ENCODE measurements at regions not wholly inside any gene's neighbourhood (a gene's known extent, or its start where the extent isn't known, plus 50 kb on each side); places are given as distances from the start of the nearest gene placed in this dataset.

GRCh38 chr16:85391769-85392583 is 221.1 kb upstream of the GSE1 start:
- intact Hi-C loops (cut with DNase I): no loop called here
- DNase-seq: no peak
- ATAC-seq (ENCODE audit: poor library complexity): no peak

- intact Hi-C loops (cut with DNase I): no loop called here
- no peak for ATAC-seq (ENCODE audit: poor library complexity)
- peak; percentile 30 for DNase-seq
Measured at GRCh38 chr16:85392756-85393673, 220.1 kb upstream of the GSE1 start.

GRCh38 chr16:85393674-85394451 is 219.3 kb upstream of the GSE1 start:
- DNase-seq (peak; percentile 72), ATAC-seq (ENCODE audit: poor library complexity) (peak; percentile 62)
- intact Hi-C loops (cut with DNase I): no loop called here

GRCh38 chr16:85394456-85395206 is 218.5 kb upstream of the GSE1 start:
- no peak for ATAC-seq (ENCODE audit: poor library complexity)
- intact Hi-C loops (cut with DNase I): no loop called here
- DNase-seq: peak; percentile 29

- peak; percentile 40 for ATAC-seq (ENCODE audit: poor library complexity)
- intact Hi-C loops (cut with DNase I): no loop called here
- DNase-seq: peak; percentile 74
Measured at GRCh38 chr16:85395207-85395912, 217.8 kb upstream of the GSE1 start.

GRCh38 chr16:85395913-85396878 is 216.9 kb upstream of the GSE1 start:
- DNase-seq: peak; percentile 41
- intact Hi-C loops (cut with DNase I): no loop called here
- no peak for ATAC-seq (ENCODE audit: poor library complexity)

GRCh38 chr16:85396879-85397871 is 215.9 kb upstream of the GSE1 start:
- peak; percentile 29 for DNase-seq
- no peak for ATAC-seq (ENCODE audit: poor library complexity)
- intact Hi-C loops (cut with DNase I): no loop called here

- DNase-seq (no peak), ATAC-seq (ENCODE audit: poor library complexity) (no peak)
- intact Hi-C loops (cut with DNase I): no loop called here
Measured at GRCh38 chr16:85398050-85398451, 215.1 kb upstream of the GSE1 start.

GRCh38 chr16:85398688-85399582 is 214.2 kb upstream of the GSE1 start:
- intact Hi-C loops (cut with DNase I): no loop called here
- no peak for DNase-seq
- no peak for ATAC-seq (ENCODE audit: poor library complexity)

- intact Hi-C loops (cut with DNase I): no loop called here
- no peak for ATAC-seq (ENCODE audit: poor library complexity)
- DNase-seq: peak; percentile 26
Measured at GRCh38 chr16:85399583-85400284, 213.4 kb upstream of the GSE1 start.

GRCh38 chr16:85400305-85401205 is 212.6 kb upstream of the GSE1 start:
- ATAC-seq (ENCODE audit: poor library complexity): no peak
- intact Hi-C loops (cut with DNase I): no loop called here

GRCh38 chr16:85401370-85401916 is 211.7 kb upstream of the GSE1 start:
- ATAC-seq (ENCODE audit: poor library complexity) (no peak), DNase-seq (peak; percentile 27)
- intact Hi-C loops (cut with DNase I): no loop called here

More at GRCh38 chr16:85400305-85401205, 212.6 kb upstream of the GSE1 start:
- no peak for DNase-seq
